Fibroblast of pulmonary artery (primary cell): ENCODE measurements at regions not wholly inside any gene's neighbourhood (a gene's known extent, or its start where the extent isn't known, plus 50 kb on each side); places are given as distances from the start of the nearest gene placed in this dataset.

Experiments used
- DNase-seq: peaks from one replicate; pipeline ENCODE4 v3.0.0-alpha.2; 2010; ENCODE audit warnings: low read depth
- H3K4me3 ChIP-seq: replicated peaks from 2 replicates; pipeline ENCODE4 v1.5.1; 2011; ENCODE audit warnings: low read depth, mild to moderate bottlenecking, control low read depth, low read length, moderate library complexity
- CTCF ChIP-seq: IDR thresholded peaks from 2 replicates; pipeline ENCODE4 v1.5.1; 2011; ENCODE audit warnings: mild to moderate bottlenecking, control low read depth, low read length, inconsistent platforms; ENCODE audit errors: missing control alignments

- H3K4me3 ChIP-seq: no peak overlapping the region
- DNase-seq: no peak
- no peak for TF ChIP-seq CTCF
Observed at GRCh38 chr1:223007935-223008334, 135.1 kb downstream of the TLR5 start.

- no peak for DNase-seq
- H3K4me3 ChIP-seq: no peak overlapping the region
- no peak for TF ChIP-seq CTCF
Observed at GRCh38 chr1:223008808-223009207, 134.2 kb downstream of the TLR5 start.

- DNase-seq: no peak
- TF ChIP-seq CTCF: no peak
- H3K4me3 ChIP-seq: no peak overlapping the region
Observed at GRCh38 chr1:223009406-223009805, 133.6 kb downstream of the TLR5 start.

DNA sequence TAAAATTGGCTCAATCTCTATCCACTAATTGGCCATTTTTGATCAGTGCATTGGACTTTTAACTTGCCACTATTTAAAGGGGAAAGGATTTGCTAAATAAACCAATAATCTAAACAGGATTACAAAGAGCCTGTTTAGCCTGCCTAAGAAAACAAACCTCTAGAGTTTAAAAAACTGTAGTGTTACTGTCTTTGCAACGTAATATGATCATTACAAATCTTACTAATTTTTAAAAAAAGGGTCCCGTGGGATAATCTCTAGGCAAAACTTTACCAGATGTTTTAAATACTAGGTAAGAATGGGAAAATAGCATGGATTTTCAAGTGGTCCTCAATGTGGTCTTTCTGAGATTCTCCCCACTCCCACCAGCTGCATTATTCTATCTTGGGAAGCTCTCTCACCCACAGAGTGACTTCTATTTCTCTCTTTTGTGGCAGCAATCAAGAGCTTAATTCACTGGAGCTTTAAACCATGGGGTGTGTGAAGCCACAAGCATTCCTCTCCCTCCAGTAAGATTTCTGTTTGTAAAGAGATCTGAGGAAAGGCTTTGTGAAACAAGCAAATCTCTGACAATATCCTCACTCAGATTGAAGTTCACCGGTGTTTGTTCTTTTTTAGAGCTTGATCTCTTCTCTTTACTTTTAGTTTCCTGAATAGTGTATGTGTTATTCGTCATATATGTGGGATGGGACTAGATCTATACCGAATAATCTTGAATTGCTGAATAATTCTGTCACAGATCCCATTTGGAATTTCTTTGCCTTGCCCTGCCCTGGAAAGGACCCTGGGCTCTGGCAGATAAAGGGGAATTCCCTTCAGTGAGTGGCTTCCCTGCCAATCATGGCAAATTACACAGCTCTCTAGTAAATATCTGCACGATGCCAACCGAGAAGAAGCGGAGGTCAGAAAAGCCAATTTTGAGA is 132.2 kb downstream of the TLR5 start:
- DNase-seq: no peak
- H3K4me3 ChIP-seq: no peak overlapping the region
- TF ChIP-seq CTCF: no peak

- H3K4me3 ChIP-seq: no peak overlapping the region
- no peak for TF ChIP-seq CTCF
- DNase-seq: no peak
Observed at GRCh38 chr1:223011505-223011856, 131.6 kb downstream of the TLR5 start.

DNA sequence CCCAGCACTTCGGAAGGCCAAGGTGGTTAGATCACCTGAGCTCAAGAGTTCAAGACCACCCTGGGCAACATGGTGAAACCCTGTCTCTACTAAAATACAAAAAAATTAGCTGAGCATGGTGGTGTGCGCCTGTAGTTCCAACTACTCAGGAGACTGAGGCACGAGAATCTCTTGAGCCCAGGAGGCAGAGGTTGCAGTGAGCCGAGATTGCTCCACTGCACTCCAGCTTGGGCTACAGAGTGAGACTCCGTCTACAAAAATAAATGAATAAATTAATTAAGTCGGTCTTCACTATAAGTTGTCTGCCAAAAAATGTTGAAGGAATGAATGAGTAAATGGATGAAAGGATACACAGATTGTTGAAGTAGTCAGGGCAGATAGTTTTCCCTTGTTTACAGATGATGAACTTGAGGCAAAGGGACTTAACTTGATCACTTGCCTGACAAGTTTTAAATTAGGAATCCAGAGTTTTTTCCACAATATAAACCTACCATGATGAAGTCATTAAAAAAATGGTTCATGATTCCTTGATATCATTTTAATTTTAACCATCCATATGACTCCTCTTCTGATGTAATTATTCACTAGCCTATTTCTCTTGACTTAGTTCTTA is 130.8 kb downstream of the TLR5 start:
- H3K4me3 ChIP-seq: no peak overlapping the region
- no peak for TF ChIP-seq CTCF

More for the DNA sequence above, 130.8 kb downstream of the TLR5 start:
- DNase-seq: no peak
